Occipital lobe (tissue), 1 donor: ENCODE measurements at regions not wholly inside any gene's neighbourhood (a gene's known extent, or its start where the extent isn't known, plus 50 kb on each side); places are given as distances from the start of the nearest gene placed in this dataset.

Experiments used
- DNase-seq: peaks from one replicate; lab custom pipeline; 2025; lab: John Stamatoyannopoulos, UW

DNA sequence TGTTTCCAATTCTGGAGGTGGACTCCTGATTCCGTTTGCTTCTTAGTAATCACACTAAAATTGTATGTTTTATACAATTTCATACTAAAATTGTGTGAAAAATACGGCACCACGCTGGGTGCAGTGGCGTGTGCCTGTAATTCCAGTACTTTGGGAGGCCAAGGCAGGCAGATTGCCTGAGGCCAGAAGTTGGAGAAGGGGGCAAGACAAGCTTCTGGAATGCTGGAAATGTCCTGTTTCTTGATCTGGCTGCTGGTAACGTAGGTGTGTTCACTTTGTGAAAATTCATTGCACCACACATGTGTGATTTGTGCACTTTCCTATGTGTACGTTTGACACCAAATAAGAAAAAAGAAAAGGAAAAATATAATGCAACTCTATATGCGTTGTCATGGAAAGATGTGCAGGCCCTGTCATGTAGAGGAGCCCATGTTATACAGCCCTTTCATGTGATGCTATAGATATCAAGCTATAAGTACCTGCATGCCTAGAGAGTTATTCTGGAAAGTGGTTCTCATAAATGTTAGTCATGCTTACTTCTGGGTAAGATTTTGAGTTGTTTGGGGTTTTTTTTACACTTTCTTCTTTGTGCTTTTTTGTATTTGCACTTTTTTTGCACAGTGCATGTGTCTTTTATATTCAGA lies 119.9 kb downstream of the TMEM174 start:
- no peak for DNase-seq

DNA sequence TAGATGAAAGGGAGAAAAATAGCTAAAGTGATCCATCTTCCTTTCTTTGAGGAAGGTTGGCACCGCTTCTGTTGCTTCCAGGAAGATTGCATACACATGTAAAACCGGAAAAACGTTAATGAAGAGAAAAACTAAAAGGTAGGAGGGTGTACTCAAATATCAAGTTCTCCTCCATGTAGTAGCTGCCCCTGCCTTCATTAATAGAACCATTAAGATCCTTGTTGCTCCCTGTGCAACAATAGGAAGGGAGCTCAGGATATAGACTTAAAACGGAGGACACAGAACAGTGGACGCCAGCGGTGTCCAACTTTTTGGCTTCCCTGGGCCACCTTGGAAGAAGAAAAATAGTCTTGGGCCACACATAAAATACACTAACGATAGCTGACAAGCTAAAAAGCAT lies 118.9 kb downstream of the TMEM174 start:
- DNase-seq: no peak

GRCh38 chr5:73290242-73290641 lies 117.2 kb downstream of the TMEM174 start:
- DNase-seq: no peak

DNA sequence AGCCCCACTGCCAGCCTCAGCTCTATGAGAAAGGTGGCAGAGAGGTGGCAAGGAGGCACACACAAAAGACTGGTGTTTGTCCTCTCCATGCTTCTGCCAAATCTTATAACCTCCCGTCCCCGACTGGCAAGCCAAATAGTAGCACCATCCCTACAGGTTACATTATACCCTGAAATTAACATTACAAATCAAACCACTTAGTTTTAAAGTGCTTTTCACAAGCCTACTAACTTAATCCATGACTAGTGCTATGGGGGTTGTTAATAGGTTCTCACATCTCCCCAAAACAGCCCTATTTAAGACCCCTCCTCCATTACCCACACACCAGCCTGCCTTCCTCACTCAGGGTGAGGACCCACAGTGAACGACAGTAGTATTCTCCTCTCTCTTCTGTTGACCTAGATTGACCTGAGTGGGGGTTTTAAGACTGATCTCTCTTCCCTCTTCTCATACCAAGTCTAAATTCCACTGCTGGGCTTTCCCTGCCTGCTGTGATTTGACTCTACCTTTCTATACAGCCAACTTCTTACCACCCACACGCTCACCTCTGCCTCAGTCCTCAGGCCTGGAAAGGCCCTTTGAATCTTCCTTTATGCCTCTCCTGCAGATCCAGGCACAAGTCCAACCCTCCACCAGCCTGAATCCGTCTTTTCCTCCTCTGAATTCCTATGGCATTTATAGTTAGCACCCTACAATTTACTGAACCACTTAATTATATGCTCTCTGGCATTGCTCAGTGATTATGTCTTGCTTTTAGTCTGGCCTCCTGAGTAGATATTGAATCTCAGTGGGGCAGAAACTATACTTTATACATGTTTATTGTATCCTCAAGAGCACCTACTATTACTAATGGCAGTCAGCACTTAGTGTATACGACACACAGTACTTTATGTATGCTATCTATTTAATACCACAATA lies 116.1 kb downstream of the TMEM174 start:
- no peak for DNase-seq

DNA sequence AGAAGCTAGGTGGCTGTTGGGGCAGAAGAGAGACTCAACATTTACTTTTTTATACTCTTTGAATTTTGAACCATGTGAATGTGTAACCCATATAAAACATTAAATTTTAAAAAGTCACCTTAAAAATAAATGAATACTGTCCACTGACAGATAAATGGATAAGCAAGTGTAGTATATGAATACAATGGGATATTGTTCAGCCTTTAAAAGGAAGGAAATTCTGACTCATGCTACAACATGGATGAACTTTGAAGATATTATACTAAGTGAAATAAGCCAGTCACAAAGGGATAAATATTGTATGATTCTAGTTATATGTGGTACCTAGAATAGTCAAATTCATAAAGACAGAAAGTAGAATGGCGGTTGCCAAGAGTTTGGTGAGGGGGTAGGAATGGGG lies 113.9 kb downstream of the TMEM174 start:
- no peak for DNase-seq

DNA sequence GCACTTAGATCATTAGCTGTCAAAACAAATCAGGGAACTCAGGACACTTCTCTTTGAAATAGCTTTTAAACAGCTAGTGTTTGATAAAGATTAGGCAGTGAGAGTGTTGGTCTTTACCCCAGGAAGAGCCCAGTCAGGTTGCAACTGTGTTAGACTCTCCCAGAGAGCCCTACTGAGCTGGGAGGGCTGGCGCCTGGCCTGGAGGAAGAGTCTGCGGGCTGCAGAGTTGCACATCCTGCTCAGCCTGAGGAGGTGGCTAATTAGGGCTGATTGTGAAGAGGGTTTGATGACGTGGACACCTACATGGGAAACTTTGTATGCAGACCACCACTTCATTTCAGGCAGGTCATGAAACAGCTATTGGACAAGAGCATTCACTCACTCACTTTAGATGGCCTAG lies 112.0 kb downstream of the TMEM174 start:
- DNase-seq: no peak

DNA sequence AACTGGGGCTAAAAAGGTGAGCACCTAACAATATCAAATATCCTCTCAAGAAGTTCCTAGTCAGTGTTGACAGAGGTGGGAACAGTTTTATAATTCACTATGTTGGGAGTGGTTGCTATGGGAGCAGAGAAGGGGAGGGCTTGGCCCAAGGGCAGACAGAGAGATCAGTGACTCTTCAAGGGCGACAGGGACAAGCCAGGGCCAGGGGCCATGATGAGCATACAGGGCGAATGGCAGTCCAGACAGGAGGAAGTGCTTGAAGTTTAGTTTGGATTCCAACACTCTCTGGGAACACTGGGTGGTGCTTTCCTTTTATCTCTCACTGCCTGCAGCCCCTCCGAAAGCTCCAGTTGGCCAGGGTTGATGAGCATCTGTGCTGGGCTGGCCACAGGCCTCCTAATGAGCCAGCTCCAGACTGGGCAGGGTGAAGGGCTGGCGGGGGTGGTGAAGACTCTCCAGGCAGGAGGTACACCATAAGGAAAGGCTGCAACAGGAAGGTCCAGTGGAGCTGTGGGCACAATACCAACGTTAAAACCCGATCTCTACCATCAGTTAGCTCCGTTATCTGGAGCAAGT lies 111.3 kb downstream of the TMEM174 start:
- DNase-seq: no peak

GRCh38 chr5:73282923-73283322 lies 109.9 kb downstream of the TMEM174 start:
- DNase-seq: no peak

DNA sequence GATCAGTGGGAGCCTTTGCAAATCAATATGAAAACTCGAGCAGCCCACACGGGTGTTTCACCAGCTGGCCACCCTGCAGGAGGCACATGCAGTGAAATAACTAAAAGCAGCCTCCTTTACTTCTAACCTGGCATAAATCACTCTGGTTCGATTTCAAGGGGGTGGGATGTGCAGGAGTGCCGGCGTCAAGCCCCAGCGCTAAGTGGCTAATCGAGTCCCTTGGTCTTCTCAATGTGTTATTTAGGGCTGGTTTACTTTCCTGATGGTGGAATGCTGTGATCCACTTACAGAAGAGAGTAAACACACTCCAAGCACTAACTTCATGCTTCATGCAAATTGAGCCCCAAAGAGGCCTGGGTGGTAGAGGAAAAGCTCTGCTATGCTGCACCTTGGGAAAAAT lies 109.4 kb downstream of the TMEM174 start:
- no peak for DNase-seq

DNA sequence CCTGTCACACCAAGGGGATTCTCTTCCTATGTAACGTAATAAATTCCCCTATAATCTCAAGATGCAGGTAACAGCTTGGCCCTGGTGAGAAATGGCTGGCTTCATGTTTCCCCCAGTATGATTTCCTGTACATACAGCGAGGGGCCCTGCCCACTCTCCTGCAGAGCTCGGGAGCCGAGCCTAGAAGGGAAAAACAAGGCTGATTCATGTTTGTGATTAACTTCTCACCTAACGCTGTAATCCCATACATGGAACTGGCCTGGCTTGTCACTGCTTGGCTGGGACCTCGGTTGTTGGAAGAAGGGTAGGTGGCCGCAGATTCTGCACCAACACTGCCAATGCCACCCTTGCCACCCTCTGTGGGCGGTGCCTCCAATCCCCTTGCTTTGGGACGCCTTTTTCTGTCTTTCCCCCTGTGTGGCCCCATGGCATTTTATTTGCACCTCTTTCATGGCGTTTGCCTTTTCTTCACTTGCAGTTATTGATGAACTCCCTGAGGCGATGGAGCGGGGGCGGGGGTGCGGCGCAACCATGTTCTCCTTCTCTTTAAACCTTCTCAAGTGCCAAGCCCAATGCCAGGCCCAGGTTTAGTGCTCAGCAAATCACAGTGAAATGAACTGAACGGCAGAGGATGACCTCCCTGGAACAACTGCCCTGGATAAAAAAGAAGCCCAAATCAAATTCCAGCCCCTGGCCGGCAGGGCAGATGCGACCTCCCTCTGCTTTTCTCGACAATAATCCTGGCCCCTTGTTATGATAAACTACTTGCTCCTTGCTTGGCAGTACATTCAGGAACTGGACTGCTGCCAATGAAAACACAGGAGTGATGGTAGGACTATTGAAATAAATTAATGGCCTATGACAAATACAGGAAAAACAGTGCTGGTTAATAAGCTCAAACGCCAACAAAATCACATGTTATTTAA lies 108.1 kb downstream of the TMEM174 start:
- DNase-seq: no peak

GRCh38 chr5:73280386-73280785 lies 107.4 kb downstream of the TMEM174 start:
- DNase-seq: no peak

- DNase-seq: no peak
Measured at GRCh38 chr5:73279805-73280204, 106.8 kb downstream of the TMEM174 start.

DNA sequence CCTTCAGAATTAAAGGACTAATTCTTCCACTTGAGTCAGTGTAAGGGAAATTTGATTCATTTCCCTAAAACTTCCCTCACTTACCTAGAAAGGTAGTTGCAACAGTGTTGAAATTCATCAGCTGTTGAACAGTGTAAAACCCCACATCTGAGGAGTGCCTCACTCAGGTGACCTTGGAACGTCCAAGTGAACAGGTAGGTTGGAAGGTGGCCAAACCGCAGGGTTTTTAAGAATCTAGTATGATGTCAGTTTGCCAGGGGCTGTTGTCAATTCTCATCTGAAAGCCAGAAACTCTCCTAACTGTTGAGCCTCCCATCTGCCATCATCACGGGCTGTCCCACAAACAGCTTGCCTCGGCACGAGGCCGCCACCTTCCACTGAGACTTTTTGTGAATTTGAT lies 105.7 kb downstream of the TMEM174 start:
- no peak for DNase-seq

- peak; percentile 69 for DNase-seq
Measured at GRCh38 chr5:73274881-73275663, 102.1 kb downstream of the TMEM174 start.

DNA sequence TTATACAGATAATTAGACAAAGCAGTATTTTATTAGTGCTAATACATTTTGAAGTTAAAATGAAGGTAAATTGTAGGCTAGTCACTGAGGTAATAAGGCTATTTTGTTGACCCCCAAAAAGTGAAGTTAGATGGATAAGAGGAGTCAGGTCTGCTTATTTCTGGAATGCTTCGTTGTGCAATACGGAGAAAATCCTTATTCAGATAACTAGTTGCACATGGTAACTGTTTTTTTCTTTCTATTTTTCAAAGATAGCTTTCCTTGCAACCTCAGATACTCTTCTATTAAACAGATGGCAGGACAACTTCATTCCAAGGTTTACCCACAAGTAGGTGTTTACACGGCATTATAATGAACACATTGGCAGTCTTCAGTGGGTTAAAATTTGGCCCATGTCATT lies 101.1 kb downstream of the TMEM174 start:
- DNase-seq: no peak

GRCh38 chr5:73273379-73274050 lies 100.5 kb downstream of the TMEM174 start:
- DNase-seq: no peak

DNA sequence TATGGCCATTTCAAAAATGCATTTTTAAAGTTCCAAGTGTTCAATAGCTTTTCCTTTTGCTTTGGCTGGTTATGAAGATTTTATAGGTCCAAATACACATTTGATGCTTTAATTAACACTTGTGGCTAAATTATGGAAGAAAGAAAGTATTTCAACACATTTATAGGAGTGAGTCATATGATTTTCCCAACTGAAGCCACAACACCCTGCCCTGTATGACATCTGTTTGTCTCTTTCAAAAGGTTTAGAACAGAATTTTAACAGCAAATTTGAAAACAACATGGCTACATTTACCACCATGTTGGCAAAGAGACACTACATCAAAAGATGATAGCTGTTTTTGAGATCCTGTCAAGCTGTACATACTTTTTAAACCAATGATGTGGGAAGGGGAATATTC lies 99.4 kb downstream of the TMEM174 start:
- DNase-seq: no peak

- DNase-seq: no peak
Measured at GRCh38 chr5:73268826-73269225, 95.8 kb downstream of the TMEM174 start.

GRCh38 chr5:73267766-73268435 lies 94.9 kb downstream of the TMEM174 start:
- DNase-seq: no peak
